Loucy (cell line): ENCODE measurements at regions not wholly inside any gene's neighbourhood (a gene's known extent, or its start where the extent isn't known, plus 50 kb on each side); places are given as distances from the start of the nearest gene placed in this dataset.

Experiments used
- H2AFZ ChIP-seq: fragments of 200-600 bp; sonication (generic); 2 replicates; pipeline ENCODE4 v1.6.0; 2016; ENCODE audit warnings: antibody characterized with exemption, mild to moderate bottlenecking, low read length, moderate library complexity
- H3F3A ChIP-seq: fragments of 200-600 bp; 2 replicates; pipeline ENCODE4 v1.6.0; 2016; ENCODE audit warnings: antibody characterized with exemption, low read depth, mild to moderate bottlenecking
- H3K27me3 ChIP-seq: fragments of 200-600 bp; sonication (generic); 2 replicates; pipeline ENCODE4 v1.6.1; 2014; ENCODE audit warnings: low read length, mild to moderate bottlenecking; ENCODE audit not compliant: insufficient read depth, poor library complexity, severe bottlenecking
- H3K36me3 ChIP-seq: fragments of 200-600 bp; sonication (generic); 2 replicates; pipeline ENCODE4 v1.6.1; 2016; ENCODE audit warnings: low read length; ENCODE audit not compliant: insufficient read depth
- H3K4me1 ChIP-seq: fragments of 200-600 bp; sonication (generic); 2 replicates; pipeline ENCODE4 v1.5.1; 2014; ENCODE audit warnings: low read length, mild to moderate bottlenecking; ENCODE audit not compliant: insufficient read depth, poor library complexity, severe bottlenecking
- H3K4me2 ChIP-seq: fragments of 200-600 bp; sonication (generic); 2 replicates; pipeline ENCODE4 v1.6.0; 2014; ENCODE audit warnings: antibody characterized with exemption, low read length, low read depth, mild to moderate bottlenecking; ENCODE audit not compliant: poor library complexity, severe bottlenecking
- H3K4me3 ChIP-seq: fragments of 200-600 bp; sonication (generic); 2 replicates; pipeline ENCODE4 v1.5.1; 2014; ENCODE audit warnings: low read length, mild to moderate bottlenecking, mixed read lengths; ENCODE audit not compliant: poor library complexity, severe bottlenecking
- H3K79me2 ChIP-seq: fragments of 200-600 bp; sonication (generic); 2 replicates; pipeline ENCODE4 v1.6.1; 2014; ENCODE audit warnings: low read length; ENCODE audit not compliant: insufficient read depth
- H3K9ac ChIP-seq: fragments of 200-600 bp; sonication (generic); 2 replicates; pipeline ENCODE4 v1.6.0; 2014; ENCODE audit warnings: mild to moderate bottlenecking, low read depth, low read length, moderate library complexity; ENCODE audit not compliant: poor library complexity, severe bottlenecking
- H3K9me2 ChIP-seq: fragments of 200-600 bp; sonication (generic); replicated peaks from 2 replicates; pipeline ENCODE4 v1.6.1; 2016; ENCODE audit warnings: low read depth, low read length, mixed read lengths
- H3K9me3 ChIP-seq: fragments of 200-600 bp; sonication (generic); 2 replicates; pipeline ENCODE4 v1.6.1; 2014; ENCODE audit warnings: mild to moderate bottlenecking, antibody characterized with exemption, low read length, low read depth; ENCODE audit not compliant: insufficient read depth
- H4K20me1 ChIP-seq: fragments of 200-600 bp; sonication (generic); 2 replicates; pipeline ENCODE4 v1.6.0; 2014; ENCODE audit warnings: antibody characterized with exemption, low read length, mild to moderate bottlenecking; ENCODE audit not compliant: insufficient read depth, poor library complexity, severe bottlenecking
- EZH2phosphoT487 ChIP-seq: fragments of 200-600 bp; IDR thresholded peaks from 2 replicates; pipeline ENCODE4 v1.6.1; 2018; ENCODE audit warnings: antibody characterized with exemption, mild to moderate bottlenecking, moderate library complexity, borderline replicate concordance
- TF ChIP-seq, protein P1 (sequence below): fragments of 200-600 bp; sonication (generic); conservative IDR thresholded peaks from 2 replicates; pipeline ENCODE4 v1.5.1; 2014; ENCODE audit warnings: mild to moderate bottlenecking, antibody characterized with exemption, low read length

DNA sequence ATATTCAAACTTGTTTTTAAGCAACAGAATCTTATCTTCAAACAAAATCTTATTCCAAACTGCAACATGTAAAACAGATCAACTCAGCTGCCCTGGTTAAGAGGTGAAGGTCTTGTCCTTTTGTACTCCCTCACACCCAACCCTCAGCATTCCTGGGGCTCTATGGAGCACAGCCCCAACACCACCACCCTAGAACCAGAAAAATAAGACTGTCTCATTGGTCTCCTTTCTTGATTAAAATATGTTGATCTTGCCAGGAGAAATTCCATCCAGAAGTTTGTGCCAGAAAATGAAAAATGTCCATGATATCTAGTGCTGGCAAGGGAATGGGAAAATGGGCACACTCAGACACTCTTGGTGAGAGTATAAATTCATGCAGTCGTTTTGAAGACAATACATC is 62.1 kb upstream of the TMEM17 start:
- no peaks in the 10 kb centered on the region for H3K4me1 ChIP-seq
- no peak overlapping the region for H3K9ac ChIP-seq
- no peaks in the 10 kb centered on the region for H3K36me3 ChIP-seq
- TF ChIP-seq, protein P1, sequence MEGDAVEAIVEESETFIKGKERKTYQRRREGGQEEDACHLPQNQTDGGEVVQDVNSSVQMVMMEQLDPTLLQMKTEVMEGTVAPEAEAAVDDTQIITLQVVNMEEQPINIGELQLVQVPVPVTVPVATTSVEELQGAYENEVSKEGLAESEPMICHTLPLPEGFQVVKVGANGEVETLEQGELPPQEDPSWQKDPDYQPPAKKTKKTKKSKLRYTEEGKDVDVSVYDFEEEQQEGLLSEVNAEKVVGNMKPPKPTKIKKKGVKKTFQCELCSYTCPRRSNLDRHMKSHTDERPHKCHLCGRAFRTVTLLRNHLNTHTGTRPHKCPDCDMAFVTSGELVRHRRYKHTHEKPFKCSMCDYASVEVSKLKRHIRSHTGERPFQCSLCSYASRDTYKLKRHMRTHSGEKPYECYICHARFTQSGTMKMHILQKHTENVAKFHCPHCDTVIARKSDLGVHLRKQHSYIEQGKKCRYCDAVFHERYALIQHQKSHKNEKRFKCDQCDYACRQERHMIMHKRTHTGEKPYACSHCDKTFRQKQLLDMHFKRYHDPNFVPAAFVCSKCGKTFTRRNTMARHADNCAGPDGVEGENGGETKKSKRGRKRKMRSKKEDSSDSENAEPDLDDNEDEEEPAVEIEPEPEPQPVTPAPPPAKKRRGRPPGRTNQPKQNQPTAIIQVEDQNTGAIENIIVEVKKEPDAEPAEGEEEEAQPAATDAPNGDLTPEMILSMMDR, result no peak
- TF ChIP-seq EZH2phosphoT487, result no peak
- H3K9me3 ChIP-seq, result no peaks in the 10 kb centered on the region
- no peaks in the 10 kb centered on the region for H3K27me3 ChIP-seq
- H2AFZ ChIP-seq, result no peak overlapping the region
- H4K20me1 ChIP-seq, result no peaks in the 10 kb centered on the region
- H3F3A ChIP-seq, result no peaks in the 10 kb centered on the region
- H3K4me2 ChIP-seq, result no peak overlapping the region
- no peaks in the 10 kb centered on the region for H3K79me2 ChIP-seq
- H3K4me3 ChIP-seq, result no peak overlapping the region
- no peaks in the 10 kb centered on the region for H3K9me2 ChIP-seq

DNA sequence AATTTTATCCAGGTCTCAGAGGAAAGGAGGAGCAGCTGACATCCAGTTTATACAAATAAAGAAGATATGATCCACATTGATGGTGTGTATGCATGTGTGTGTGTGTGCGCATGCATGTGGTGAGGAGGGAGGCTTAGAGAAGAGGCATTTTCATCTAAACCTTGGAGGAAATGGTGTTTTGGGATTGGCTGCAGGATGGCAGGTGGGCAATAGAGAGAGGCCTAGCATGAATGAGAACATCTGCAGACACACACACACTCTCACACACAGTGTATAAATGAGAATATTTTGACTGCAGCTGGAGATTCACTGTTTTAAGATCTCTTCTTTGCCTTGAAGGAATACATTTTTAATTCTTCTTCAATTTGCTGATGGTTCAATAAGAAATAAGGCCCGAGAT is 61.7 kb upstream of the TMEM17 start:
- Histone ChIP-seq H3K9me3 (no peaks in the 10 kb centered on the region), H3K79me2 (no peaks in the 10 kb centered on the region), H3K36me3 (no peaks in the 10 kb centered on the region), H3K4me1 (no peaks in the 10 kb centered on the region), H3K4me3 (no peak overlapping the region), H3K27me3 (no peaks in the 10 kb centered on the region), H4K20me1 (no peaks in the 10 kb centered on the region), H3K9me2 (no peaks in the 10 kb centered on the region), H2AFZ (no peak overlapping the region), H3F3A (no peaks in the 10 kb centered on the region), H3K4me2 (no peak overlapping the region), H3K9ac (no peak overlapping the region)
- no peak for TF ChIP-seq EZH2phosphoT487
- TF ChIP-seq, protein P1, result no peak

DNA sequence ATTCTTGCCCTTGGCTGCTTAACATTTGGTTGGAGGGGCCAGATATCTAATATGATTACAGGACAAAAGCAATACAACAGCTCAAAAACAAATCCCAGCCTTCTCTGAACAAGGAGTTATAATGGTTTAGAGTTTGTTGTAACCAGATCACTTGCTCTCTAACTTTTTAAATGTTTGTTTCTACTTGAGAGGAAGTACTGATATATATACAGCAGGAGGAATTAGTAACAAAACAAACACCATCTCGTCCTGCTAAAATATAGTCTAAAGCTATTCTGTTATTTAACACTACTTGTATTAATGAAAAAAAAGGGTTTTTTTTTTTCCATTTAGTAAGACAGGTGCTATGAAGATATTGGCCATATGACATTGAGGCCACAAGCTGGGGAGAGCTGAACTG is 60.9 kb upstream of the TMEM17 start:
- H3K36me3 ChIP-seq, result no peaks in the 10 kb centered on the region
- TF ChIP-seq, protein P1, result no peak
- TF ChIP-seq EZH2phosphoT487, result no peak
- H3K4me1 ChIP-seq, result no peaks in the 10 kb centered on the region

More for the DNA sequence above, 60.9 kb upstream of the TMEM17 start:
- Histone ChIP-seq H3K9me2 (no peaks in the 10 kb centered on the region), H3K9me3 (no peaks in the 10 kb centered on the region), H3K4me3 (no peak overlapping the region), H2AFZ (no peak overlapping the region), H3K79me2 (no peaks in the 10 kb centered on the region), H3K4me2 (no peak overlapping the region), H3F3A (no peaks in the 10 kb centered on the region), H3K9ac (no peak overlapping the region), H3K27me3 (no peaks in the 10 kb centered on the region), H4K20me1 (no peaks in the 10 kb centered on the region)
